ENCODE measurements at regions not wholly inside any gene's neighbourhood (a gene's known extent, or its start where the extent isn't known, plus 50 kb on each side); places are given as distances from the start of the nearest gene placed in this dataset.
"Not testable (repeated sequence)": the region's sequence is repeated elsewhere in the genome, so short reads cannot be mapped to it uniquely, and the experiment has no call there.

DNA sequence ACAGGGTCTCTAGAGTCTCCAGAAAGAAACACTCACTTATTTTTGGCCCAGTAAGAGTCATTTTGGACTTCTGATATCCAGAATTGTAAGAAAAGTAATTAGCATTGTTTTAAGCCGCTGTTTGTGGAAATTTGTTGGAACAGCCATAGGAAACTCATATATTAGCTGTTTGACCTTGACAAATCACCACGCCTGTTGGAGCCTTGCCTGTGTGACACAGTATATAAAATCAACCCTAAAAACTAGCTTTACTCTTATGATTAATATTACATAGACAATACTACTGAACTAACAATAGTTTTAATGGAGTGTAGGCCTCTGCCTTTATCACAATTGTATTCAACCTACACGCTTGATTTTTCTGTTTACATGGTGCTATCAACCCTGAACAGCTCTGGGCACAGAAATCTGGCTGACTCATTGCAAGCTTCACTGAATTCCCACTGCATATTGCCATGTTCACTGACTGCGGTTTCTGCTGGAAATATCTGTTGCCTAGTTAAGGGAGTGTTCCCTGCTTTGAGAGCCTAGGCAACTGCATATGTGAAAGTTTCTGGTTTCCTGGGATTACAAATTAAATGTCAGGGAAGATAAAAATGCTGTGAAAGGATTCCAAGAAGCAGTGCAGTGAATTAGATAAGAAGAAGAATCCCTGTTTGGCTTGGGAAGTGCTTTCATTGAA is 419.5 kb upstream of the DEPDC1 start:
- H3K36me3 Mint-ChIP-seq (ENCODE audit: low read depth): no peaks in the 10 kb centered on the region
- intact Hi-C loops (cut with micrococcal nuclease): no loop called here
- POLR2A ChIA-PET: no interaction called here
- ATAC-seq (ENCODE audit: low read depth) (no peak), DNase-seq (no peak)
- no peak overlapping the region for H3K4me3 Mint-ChIP-seq
- H3K27ac Mint-ChIP-seq: no peak overlapping the region
- H3K4me1 Mint-ChIP-seq: no peaks in the 10 kb centered on the region
- CTCF ChIA-PET: no interaction called here
- H3K27me3 Mint-ChIP-seq: no peaks in the 10 kb centered on the region
- TF ChIP-seq, protein P1, sequence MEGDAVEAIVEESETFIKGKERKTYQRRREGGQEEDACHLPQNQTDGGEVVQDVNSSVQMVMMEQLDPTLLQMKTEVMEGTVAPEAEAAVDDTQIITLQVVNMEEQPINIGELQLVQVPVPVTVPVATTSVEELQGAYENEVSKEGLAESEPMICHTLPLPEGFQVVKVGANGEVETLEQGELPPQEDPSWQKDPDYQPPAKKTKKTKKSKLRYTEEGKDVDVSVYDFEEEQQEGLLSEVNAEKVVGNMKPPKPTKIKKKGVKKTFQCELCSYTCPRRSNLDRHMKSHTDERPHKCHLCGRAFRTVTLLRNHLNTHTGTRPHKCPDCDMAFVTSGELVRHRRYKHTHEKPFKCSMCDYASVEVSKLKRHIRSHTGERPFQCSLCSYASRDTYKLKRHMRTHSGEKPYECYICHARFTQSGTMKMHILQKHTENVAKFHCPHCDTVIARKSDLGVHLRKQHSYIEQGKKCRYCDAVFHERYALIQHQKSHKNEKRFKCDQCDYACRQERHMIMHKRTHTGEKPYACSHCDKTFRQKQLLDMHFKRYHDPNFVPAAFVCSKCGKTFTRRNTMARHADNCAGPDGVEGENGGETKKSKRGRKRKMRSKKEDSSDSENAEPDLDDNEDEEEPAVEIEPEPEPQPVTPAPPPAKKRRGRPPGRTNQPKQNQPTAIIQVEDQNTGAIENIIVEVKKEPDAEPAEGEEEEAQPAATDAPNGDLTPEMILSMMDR (IDR thresholded peaks at IDR 0.05): no peak
- peaks cover 11% of the 10 kb centered on the region for H3K9me3 Mint-ChIP-seq

GRCh38 chr1:68917456-68917855 is 420.6 kb upstream of the DEPDC1 start:
- ATAC-seq (ENCODE audit: low read depth) (no peak), DNase-seq (no peak)
- H3K27me3 Mint-ChIP-seq: no peaks in the 10 kb centered on the region
- H3K4me1 Mint-ChIP-seq: no peaks in the 10 kb centered on the region
- peaks cover 11% of the 10 kb centered on the region for H3K9me3 Mint-ChIP-seq
- CTCF ChIA-PET: no interaction called here
- POLR2A ChIA-PET: no interaction called here
- H3K4me3 Mint-ChIP-seq: no peak overlapping the region
- intact Hi-C loops (cut with micrococcal nuclease): no loop called here
- TF ChIP-seq, protein P1 (IDR thresholded peaks at IDR 0.05): no peak
- no peak overlapping the region for H3K27ac Mint-ChIP-seq
- H3K36me3 Mint-ChIP-seq (ENCODE audit: low read depth): no peaks in the 10 kb centered on the region

DNA sequence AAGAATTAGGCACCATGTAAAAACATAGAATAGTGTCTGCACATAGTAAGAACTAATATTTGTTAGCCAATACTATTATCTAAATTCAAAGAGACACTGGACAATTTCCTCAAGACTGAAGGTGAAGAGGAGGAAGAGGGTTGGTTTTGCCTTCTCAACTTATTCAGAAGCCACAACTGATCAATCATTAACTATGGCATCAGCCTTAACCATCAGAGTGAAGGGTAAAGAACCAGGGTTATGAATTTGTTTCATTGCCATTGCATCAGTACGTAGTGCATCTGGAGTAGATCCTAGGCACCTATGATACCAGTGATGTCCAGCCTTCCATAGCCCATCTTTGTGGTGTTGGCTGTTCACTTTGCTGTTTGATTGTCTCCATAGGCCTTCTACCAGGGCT is 421.7 kb upstream of the DEPDC1 start:
- no peak overlapping the region for H3K27ac Mint-ChIP-seq
- intact Hi-C loops (cut with micrococcal nuclease): no loop called here
- no peak for DNase-seq
- H3K9me3 Mint-ChIP-seq: peaks cover 5% of the 10 kb centered on the region
- TF ChIP-seq, protein P1 (IDR thresholded peaks at IDR 0.05): no peak
- H3K4me3 Mint-ChIP-seq: no peak overlapping the region
- no peaks in the 10 kb centered on the region for H3K27me3 Mint-ChIP-seq
- no peaks in the 10 kb centered on the region for H3K4me1 Mint-ChIP-seq
- ATAC-seq (ENCODE audit: low read depth): no peak
- no peaks in the 10 kb centered on the region for H3K36me3 Mint-ChIP-seq (ENCODE audit: low read depth)
- ChIA-PET CTCF (no interaction called here), POLR2A (no interaction called here)

DNA sequence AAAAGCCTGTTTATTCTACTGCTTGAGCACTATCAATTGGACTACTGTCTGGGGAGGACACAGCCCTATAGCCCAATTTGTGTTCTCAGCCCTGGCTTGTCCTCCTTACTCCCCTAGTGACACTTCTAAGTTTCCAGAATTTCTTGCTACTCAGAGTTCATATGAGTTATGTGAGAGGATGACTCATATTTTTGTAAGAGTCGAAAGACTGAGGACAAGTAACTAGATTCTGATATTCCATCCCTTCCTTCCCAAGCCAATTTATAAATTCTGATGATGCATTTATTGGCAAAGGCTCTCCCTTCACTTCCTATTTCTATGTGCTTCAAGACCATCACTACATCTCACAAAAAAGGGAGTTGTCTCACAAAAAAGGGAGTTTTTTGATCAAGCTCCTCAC is 422.2 kb upstream of the DEPDC1 start:
- H3K4me1 Mint-ChIP-seq: no peaks in the 10 kb centered on the region
- intact Hi-C loops (cut with micrococcal nuclease): no loop called here
- H3K27me3 Mint-ChIP-seq: no peaks in the 10 kb centered on the region
- ChIA-PET POLR2A (no interaction called here), CTCF (no interaction called here)
- TF ChIP-seq, protein P1 (IDR thresholded peaks at IDR 0.05): no peak
- ATAC-seq (ENCODE audit: low read depth): no peak
- no peak overlapping the region for H3K4me3 Mint-ChIP-seq
- no peak overlapping the region for H3K27ac Mint-ChIP-seq
- H3K9me3 Mint-ChIP-seq: peaks cover 5% of the 10 kb centered on the region
- no peak for DNase-seq
- no peaks in the 10 kb centered on the region for H3K36me3 Mint-ChIP-seq (ENCODE audit: low read depth)

DNA sequence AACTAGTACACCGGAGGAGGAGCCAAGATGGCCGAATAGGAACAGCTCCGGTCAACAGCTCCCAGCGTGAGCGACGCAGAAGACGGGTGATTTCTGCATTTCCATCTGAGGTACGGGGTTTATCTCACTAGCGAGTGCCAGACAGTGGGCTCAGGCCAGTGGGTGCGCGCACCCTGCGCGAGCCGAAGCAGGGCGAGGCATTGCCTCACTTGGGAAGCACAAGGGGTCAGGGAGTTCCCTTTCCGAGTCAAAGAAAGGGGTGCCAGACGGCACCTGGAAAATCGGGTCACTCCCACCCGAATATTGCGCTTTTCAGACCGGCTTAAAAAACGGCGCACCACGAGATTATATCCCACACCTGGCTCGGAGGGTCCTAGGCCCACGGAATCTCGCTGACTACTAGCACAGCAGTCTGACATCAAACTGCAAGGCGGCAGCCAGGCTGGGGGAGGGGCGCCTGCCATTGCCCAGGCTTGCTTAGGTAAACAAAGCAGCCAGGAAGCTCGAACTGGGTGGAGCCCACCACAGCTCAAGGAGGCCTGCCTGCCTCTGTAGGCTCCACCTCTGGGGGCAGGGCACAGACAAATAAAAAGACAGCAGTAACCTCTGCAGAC is 426.7 kb upstream of the DEPDC1 start:
- H3K4me3 Mint-ChIP-seq; H3K27ac Mint-ChIP-seq; CTCF ChIA-PET; intact Hi-C loops (cut with micrococcal nuclease); H3K27me3 Mint-ChIP-seq; H3K36me3 Mint-ChIP-seq (ENCODE audit: low read depth); ATAC-seq (ENCODE audit: low read depth); DNase-seq; H3K4me1 Mint-ChIP-seq; POLR2A ChIA-PET; H3K9me3 Mint-ChIP-seq: not testable (repeated sequence)

- H3K9me3 Mint-ChIP-seq: no peaks in the 10 kb centered on the region
- no peak for ATAC-seq (ENCODE audit: low read depth)
- no peaks in the 10 kb centered on the region for H3K27me3 Mint-ChIP-seq
- POLR2A ChIA-PET: no interaction called here
- H3K27ac Mint-ChIP-seq: no peak overlapping the region
- intact Hi-C loops (cut with micrococcal nuclease): no loop called here
- H3K4me3 Mint-ChIP-seq: no peak overlapping the region
- no peak for DNase-seq
- TF ChIP-seq, protein P1 (IDR thresholded peaks at IDR 0.05): no peak
- H3K4me1 Mint-ChIP-seq: no peaks in the 10 kb centered on the region
- H3K36me3 Mint-ChIP-seq (ENCODE audit: low read depth): no peaks in the 10 kb centered on the region
- CTCF ChIA-PET: no interaction called here
Observed at GRCh38 chr1:68930101-68930500, 433.2 kb upstream of the DEPDC1 start.

All from activated B cell treated with CpG ODN at 0.5 μM for 24 hours (primary cell).